ENCODE measurements at regions not wholly inside any gene's neighbourhood (a gene's known extent, or its start where the extent isn't known, plus 50 kb on each side); places are given as distances from the start of the nearest gene placed in this dataset.

DNA sequence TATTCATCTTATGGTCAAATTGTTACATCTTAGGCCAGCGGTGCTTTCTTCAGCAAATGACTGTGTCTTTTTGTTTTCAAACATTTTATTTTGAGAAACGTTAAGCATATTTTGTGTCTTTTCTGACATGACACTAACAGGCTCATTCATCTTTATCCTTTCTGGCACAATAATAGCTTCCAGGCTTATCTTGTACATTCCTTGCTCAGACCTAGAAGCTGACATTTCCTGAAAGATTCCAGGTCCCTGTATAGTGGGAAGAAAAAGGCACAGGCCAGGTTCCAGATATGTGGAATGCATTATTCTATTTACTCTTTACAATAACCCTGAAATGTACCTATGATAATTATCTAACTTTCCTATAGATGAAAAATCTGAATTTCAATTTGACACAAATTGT, 379.1 kb upstream of the B3GAT1 start:
- no peak for DNase-seq

DNA sequence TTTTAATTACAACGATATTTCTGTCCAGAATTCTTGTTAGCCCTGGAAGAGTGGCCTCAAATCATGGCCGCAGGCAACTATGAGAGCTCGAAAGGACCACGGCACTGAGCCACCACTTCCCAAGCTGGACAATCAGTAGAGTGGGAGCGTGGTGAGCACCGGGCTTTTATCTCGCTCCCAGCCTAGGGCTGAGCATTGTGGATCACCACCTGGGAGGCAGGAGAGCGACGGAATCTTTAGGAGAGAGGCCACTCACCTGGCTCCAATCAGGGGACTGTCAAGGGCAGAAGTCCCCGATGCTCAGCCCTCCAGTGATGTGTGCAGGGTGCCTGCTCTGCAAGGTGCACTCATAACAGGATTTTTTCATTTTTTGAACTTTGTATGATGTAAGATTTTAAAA, 377.1 kb upstream of the B3GAT1 start:
- no peak for DNase-seq

DNA sequence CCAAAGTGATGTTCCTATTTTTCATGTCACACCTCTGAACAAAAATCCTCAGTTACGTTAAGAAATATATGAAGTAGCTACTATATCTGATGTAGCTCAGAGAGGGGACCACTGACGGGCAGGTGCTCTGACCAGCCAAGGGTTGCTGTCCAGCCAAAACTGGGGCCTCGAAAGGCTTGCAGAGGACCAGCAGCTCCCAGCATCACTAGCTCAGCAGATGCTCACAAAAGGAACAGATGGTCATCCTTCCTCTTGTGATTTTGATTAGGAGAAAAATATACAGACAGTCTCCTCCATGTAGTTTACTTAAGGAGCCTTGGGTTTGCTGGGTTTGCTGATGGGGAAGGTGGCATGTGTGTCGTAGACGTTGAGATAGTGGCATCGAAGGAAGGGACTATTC, 374.6 kb upstream of the B3GAT1 start:
- no peak for DNase-seq

DNA sequence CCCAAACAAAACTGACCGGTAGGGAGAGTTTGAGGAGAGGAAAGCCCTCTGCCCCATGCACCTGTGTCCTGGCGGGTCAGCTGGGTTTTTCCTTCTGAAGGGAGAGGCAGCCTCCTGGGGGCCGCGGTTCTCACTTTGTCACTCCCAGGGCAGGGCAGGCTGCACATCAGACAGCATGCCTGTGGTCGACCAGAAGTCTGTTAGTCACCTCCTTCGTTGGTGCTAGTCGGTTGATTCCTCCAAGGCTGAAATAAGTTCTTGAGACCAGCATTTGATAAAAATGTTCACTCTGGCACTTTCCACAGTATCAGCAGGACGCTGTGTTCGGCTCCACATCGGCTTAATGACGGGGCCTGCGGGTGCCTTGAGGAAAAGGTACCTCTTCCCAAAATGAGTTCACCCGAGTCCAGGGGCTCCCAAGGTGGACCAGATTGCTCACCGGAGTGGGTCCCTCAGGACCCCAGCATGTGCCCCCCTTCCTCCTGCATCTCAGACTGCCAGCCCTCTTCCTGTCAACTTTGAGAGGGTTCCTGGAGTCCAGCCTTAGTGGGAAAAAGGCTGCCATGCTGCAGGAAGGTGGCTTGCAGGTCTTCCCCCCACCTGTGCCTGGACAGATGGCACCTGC, 373.7 kb upstream of the B3GAT1 start:
- DNase-seq: no peak

DNA sequence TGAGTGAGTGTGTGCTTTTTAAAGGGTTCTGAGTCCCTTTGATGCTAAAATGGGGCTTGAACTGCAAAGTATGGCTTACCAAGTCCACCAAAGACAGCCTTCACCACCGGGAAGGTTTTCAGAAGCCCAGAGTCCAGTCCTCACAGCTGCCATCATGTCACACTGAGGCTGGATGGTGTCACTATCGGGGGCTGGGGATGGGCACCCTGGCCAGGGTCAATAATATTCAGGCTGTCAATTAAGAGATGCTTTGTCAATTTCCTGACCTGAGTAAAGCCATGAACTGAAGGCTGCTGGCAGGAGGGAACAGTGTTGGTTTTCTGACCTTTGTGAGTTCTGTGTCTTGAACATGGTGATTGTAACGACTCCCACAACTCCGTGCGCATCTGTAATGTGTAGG, 373.0 kb upstream of the B3GAT1 start:
- no peak for DNase-seq

DNA sequence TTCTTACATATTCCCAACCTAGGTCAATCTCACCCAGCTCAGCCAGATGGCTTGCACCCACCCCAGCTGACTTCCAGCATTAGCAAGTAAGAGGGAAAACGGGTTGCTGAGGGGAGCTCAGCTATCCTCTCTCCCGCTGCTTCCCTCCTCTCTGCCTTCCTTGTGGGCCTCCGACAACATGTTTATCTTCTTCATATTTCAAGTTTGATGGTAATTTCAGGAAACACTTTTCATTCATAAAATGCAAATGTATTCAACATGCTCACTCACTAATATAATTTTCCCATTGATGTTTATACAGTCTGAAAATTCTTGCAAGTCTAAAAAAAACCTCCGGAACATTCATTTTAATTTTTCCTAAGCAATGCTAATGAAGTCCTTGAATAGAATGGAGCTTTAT, 372.5 kb upstream of the B3GAT1 start:
- no peak for DNase-seq

DNA sequence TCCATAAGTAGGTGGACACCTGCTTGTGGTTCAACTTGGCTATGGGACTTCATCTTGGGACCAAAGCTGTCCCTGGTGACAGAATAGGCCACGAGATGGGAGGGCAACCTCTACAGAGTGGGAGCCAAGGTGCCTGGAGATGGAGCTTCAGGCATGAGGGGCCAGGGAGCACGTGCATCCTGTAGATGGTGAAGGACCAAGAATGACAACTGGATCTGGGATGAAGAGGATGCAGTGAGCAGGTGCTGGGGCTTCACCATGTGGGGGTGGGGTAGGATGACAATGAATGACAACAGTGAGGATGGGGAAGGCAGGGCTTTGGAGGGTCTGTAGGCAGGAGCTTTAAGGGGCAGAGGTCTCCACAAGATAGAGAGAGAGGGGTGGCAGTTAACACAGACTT, 372.0 kb upstream of the B3GAT1 start:
- no peak for DNase-seq

DNA sequence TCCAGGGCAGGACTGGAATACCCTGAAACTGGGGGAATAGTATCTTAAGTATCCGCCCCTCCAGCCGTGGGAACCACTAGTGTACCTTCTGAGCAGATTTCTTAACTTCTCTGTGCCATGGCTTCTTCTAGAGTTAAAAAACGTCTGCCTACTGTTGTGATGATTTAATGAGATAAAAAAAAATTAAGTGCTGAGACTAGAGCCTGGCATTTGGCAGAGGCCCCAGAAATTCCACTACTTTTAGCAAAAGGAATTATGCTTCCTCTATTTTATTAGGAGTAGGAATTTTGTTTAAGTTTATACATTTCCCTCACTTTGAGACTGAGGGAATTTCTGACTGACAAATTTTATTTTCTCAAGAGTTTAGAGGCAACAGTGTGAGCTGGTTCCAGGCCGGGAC, 371.2 kb upstream of the B3GAT1 start:
- DNase-seq: no peak

DNA sequence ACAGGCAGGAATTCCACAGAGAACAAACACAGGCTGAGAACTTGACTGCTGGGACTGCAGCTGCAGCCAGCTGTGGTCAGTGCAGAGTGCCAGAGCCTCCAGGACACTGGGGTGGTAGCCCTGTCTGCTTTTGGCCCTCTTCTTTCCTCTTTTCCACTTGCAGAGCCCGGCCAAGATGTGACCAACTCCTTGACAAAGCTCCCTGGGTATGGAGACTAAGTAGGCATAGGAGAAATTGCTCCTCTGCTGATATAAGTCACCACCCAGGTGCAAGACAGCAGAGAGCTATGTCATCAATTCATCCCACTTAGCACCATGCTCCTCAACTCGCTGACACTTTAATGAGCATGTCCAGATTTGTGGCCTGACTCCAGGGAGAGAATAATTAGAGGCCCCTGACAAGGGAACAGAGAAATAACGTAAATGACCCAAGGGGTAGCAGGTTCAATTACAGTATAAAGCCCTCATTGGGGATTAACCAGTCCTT, 369.4 kb upstream of the B3GAT1 start:
- DNase-seq: no peak

DNA sequence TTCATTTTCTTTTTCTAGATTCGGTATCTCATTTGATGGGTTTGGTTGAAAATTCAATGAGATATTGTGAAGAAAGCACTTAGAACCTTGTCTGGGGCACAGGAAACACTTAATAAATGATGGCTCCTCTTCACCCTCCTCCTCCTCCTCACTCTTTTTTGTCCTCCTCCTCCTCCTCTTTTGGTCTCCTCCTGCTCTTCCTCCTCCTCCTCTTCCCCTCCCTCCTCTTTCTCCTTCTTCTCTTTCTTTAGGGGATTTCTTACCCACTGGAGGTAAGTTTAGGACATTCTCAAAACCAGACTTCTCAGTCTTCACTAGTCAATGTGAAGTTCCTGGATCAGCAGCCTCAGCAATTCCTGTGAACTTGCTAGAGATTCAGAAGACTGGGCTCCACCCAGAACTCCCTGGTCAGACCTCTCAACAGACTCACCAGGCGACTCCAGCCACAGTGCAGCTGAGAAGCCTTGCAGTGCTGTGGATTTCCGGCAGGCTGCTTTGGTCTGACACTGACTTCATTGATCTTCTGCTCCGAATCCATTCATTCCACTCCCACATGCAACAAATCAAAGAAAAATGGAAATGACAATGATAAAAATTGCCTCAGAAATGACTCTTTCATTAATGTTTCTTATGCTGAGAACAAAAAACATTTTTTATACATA, 368.6 kb upstream of the B3GAT1 start:
- DNase-seq: no peak

DNA sequence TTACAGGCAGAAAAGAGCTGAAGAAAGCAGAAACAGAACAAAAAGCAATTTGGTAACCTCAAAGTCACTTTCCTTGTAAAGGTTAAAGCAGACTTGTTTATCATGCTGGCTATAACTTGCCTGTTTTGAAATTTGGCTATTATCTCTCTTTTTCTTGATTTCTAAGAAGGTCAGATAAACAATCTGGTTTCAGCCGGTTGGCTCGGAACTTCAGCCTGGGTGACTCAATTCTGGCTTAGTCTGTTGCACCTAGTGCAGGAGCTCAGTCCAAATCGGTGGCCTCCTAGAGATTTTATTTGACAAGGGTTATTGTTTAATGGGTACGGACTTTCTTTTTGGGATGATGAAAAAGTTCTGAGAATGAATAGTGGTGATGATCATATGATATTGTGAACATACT, 367.1 kb upstream of the B3GAT1 start:
- DNase-seq: no peak

DNA sequence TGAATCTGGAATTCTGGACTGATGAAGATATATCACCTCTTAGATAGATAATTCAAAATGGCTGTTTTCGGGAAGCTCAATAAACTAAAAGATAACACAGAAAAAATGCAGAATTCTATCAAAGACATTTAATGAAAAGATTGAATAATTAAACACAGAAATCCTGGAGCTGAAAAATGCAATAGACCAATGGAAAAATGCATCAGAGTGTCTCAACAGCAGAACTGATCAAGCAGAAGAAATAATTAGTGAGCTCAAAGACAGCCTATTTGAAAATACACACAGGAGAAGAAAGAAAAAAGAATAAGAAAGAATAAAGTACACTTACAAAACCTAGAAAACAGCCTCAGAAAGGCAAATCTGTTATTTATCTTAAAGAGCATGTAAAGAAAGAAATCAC, 356.4 kb upstream of the B3GAT1 start:
- no peak for DNase-seq

DNA sequence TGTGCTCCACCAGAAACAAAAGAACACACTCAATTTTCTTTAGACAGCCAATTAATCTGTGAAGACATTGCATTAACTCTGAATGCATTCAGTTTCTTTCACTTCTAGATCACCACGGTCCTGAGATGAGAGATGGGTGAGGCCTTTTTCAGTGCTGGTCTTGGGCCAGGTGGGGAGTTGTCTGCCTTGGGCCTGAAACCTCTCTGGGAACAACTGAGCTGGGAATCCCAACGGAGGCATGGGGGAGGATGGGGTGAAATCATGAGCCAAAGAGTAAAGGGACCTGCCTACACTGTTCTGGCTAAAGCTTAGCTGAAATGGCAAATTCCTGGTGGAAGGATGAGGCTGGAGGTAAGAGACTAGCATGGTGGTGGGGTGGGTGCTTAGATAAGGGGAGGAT, 353.5 kb upstream of the B3GAT1 start:
- DNase-seq: no peak

DNA sequence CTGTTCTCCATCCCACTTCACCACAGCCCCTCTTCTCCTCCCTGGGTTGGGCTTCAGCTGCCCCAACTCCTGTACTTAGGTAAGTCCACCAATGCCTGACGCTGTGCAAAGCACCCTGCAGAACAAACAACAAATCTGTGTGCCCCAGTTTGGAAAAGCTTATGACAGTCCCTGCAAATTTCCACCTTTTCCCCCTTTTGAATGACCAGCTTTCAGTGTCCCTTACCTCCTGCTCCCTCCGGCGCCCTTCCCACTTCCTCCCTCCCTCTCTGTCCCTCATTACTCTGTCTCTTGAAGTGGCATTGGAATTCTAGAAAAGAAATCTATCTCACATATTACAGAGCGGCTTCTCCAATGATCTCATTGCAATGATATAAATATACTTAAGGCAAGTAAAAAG, 352.9 kb upstream of the B3GAT1 start:
- DNase-seq: no peak

DNA sequence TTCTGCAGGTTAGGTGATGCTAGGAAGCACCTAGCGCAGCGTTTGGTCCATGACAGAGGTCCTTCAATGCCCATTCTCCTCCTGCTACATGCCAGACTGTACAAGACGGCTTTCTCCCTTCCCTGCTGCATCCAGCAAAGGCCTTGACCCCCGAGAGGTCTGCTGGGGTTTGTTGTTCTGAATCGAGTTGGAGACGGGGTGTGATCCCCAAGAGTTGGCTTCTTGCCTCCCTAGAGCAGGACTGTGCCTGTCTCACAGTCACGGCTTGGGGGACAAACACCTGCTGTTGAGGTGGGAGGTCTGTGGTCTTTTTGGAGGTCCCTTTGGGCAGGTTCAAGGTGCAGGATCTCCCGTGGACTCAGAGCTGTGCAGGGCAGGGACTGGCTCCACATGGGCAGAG, 352.3 kb upstream of the B3GAT1 start:
- no peak for DNase-seq

DNA sequence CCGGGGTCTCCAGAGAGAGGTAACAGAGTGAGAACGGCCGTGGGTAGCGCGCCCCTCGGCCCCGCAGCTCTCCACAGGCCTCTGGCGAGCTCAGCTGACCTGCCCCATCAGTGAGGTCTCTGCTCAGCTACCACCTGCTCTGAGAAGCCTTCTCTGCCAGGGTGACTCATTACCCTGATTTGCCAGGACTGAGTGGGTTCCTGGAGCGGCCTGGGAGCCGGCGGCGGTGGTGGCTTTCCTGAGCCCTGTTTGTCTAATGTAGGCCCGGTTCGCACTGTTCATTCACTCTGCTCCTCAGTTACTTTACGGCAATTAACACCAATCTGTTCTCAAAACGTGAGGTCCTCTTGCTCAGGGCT, 351.0 kb upstream of the B3GAT1 start:
- DNase-seq: no peak

DNA sequence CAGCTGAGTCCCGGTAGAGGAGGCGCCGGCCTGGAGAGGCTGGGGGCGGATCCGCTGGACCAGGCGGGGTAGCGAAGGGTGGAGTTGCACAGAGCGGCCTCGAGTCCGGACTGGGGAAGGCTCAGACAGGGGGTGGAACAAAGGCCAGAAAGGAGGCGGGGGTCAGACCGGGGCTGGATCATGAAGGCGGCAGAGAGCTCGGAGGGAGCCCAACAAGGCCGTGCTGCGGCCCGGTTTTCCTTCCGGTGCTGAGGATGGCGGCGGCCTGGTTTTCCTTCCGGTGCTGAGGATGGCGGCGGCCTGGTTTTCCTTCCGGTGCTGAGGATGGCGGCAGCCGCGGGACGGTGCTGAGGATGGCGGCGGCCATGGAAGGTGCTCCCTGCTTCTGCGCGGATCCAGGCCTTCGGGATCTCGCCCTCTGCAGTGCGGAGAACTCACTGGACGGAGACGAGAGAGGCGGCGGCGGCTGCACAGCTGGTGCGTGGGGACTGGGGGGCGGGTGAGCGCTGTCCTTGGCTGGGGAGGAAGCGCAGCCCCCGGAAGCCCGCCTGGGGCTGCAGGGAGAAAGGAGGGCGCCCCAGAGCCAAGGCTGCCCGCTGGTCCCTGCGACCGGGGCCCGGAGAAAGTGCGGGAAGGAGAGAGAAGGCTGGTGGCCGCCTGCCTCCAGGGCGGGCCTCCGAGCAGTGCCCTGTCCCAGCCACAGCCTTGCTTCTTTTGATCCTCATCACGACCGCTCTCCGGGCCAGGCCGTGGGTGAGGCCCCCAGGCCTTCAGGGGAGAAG, 350.4 kb upstream of the B3GAT1 start:
- no peak for DNase-seq

DNA sequence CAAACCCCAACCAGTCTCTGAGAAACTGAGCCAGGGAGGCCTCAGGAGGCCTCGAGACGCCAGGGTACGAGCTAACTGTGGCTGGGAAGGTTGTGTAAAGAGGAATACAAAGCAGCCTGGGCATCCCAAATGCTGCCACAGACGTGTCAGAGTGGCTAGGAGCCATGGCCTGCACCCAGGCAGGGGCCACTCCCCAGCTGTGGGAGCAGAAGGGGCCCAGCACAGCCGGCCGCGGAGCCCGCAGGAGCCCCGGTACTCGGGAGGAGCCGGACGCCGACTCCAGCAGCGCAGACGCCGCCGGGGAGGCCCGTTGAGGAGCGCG, 349.8 kb upstream of the B3GAT1 start:
- no peak for DNase-seq

DNA sequence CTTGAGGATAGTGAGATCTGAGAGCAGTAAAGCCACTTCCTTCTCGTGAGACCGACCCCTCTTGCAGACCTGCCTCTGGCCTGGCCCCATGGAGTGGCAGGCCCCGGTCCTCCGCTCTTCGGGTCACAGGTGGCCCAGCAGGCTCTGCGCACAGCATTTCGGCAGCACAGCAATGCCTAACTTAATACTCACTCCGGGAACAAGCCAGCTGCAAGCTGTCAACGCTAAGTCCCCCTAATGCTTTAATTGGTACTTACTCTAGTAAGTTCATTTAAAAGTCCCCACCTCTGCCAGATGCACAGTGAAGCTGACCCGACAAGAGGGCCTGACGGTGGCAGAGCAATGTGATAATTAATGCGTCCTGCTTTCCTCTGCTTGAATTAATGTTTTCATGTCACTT, 349.3 kb upstream of the B3GAT1 start:
- no peak for DNase-seq

DNA sequence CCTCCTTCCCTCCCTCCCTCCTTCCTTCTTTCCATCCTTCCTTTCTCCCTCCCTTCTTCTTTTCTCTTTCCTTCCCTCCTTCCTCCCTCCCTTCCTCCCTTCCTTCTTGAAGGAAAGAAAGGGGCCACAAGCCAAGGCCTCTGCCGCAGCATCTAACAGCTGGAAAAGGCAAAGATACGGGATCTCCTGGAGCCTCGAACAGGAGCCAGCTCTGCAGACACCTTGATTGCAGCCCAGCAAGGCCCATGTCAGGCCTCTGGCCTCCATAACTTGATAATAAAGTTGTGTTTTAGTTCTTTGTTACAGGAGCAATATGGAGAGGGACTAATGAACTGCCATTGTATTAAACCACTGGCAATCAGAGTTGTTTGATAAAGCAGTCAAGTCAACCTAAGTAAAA, 348.9 kb upstream of the B3GAT1 start:
- DNase-seq: no peak

DNA sequence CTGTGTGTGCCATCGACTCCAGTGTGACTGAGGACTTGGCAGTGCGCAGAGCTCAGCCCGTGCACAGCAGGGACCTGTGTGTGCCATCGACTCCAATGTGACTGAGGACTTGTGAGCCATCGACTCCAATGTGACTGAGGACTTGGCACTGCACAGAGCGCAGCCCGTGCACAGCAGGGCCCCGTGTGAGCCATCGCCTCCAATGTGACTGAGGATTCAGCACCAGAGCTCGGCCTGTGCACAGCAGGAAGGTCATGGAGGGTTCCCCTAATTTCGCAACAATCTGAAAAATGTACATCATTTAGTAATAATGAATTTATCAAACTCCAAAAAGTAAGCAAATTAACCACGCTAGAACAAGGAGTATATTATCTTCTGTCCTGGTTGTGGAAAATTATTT, 348.3 kb upstream of the B3GAT1 start:
- no peak for DNase-seq

DNA sequence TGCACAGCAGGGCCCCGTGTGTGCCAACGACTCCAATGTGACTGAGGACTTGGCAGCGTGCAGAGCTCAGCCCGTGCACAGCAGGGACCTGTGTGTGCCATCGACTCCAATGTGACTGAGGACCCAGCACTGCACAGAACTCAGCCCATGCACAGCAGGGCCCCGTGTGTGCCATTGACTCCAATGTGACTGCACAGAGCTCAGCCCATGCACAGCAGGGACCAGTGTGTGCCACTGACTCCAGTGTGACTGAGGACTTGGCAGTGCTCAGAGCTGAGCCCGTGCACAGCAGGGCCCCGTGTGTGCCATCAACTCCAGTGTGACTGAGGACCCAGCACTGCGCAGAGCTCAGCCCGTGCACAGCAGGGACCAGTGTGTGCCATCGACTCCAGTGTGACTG, 347.8 kb upstream of the B3GAT1 start:
- no peak for DNase-seq

DNA sequence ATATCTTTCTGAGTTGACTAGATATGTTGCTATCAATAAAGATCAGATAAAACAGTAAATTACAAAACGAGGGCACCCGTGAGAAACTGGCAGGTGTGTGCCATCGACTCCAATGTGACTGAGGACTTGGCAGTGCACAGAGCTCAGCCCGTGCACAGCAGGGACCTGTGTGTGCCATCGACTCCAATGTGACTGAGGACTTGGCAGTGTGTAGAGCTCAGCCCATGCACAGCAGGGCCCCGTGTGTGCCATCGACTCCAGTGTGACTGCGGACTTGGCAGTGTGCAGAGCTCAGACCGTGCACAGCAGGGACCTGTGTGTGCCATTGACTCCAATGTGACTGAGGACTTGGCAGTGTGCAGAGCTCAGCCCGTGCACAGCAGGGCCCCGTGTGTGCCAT, 347.2 kb upstream of the B3GAT1 start:
- no peak for DNase-seq

DNA sequence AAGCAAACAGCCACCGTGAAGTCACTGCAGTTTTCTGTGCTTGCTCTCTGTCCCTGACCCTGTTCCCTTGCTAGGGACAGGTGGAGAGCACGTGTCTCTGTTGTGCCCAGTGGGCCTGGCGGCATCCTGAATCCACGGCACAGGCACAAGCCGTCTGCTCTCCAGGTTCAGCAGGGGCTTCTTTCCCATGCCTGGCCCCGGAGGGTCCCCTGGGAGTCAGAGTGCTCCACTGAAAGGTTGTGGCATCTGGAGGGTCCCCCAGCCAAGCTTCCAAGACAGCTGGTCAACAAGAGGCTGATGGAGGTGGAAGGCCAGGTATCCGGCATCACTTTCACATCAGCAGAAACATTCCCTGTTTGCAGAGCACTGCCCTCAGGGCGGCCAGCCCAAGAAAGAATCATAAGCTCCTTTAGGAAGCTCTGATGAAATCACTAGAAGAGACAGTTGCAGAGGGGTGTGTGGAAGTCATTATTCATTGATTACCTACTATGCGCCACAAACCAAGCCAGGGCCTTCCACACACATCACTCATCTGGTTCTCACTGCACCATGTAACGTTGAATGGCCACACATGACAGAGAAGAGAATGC, 346.4 kb upstream of the B3GAT1 start:
- DNase-seq: no peak

Data from central memory CD4-positive, alpha-beta T cell (primary cell).